B cell (primary cell): ENCODE measurements at regions not wholly inside any gene's neighbourhood (a gene's known extent, or its start where the extent isn't known, plus 50 kb on each side); places are given as distances from the start of the nearest gene placed in this dataset.

Experiments used
- EZH2 ChIP-seq: IDR thresholded peaks from 2 replicates; pipeline ENCODE4 v1.6.1; 2012; ENCODE audit warnings: borderline replicate concordance, low read depth, mild to moderate bottlenecking, moderate library complexity, low read length; ENCODE audit not compliant: insufficient read depth, poor library complexity, severe bottlenecking
- TF ChIP-seq, protein P1 (sequence below): fragments of 200-600 bp; IDR thresholded peaks from one replicate; pipeline ENCODE4 v1.8.0; 2022; ENCODE audit warnings: antibody characterized with exemption, mild to moderate bottlenecking

DNA sequence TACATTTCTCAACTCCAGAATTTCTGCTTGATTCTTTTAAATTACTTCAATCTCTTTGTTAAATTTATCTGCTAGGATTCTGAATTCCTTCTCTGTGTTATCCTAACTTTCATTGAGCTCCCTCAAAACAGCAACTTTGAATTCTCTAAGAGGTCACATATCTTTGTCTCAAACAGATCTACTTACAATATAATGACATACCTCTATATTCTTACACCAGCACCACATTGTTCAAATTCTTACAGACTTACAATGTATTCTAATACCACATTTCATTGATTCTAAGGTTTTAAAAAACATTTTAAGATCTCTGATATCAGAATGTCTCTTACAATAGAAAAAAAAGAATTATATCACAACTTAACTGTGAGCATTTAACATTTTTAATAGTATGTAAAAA lies 77.4 kb downstream of the DIRAS3 start:
- TF ChIP-seq, protein P1, sequence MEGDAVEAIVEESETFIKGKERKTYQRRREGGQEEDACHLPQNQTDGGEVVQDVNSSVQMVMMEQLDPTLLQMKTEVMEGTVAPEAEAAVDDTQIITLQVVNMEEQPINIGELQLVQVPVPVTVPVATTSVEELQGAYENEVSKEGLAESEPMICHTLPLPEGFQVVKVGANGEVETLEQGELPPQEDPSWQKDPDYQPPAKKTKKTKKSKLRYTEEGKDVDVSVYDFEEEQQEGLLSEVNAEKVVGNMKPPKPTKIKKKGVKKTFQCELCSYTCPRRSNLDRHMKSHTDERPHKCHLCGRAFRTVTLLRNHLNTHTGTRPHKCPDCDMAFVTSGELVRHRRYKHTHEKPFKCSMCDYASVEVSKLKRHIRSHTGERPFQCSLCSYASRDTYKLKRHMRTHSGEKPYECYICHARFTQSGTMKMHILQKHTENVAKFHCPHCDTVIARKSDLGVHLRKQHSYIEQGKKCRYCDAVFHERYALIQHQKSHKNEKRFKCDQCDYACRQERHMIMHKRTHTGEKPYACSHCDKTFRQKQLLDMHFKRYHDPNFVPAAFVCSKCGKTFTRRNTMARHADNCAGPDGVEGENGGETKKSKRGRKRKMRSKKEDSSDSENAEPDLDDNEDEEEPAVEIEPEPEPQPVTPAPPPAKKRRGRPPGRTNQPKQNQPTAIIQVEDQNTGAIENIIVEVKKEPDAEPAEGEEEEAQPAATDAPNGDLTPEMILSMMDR, result no peak
- TF ChIP-seq EZH2, result no peak
